MCF 10A (cell line): ENCODE measurements at regions not wholly inside any gene's neighbourhood (a gene's known extent, or its start where the extent isn't known, plus 50 kb on each side); places are given as distances from the start of the nearest gene placed in this dataset.

Experiments
- BruUV-seq: library from RNA; stranded (reverse); fragments of 400-500 nt; replicated peaks from 2 replicates; lab custom pipeline; 2021; lab: Mats Ljungman, UMichigan
- CTCF ChIA-PET: fragments of 300-600 bp; sonication (Branson Sonifier 250); formaldehyde crosslinking; extraction: SDS; loops from one replicate; lab custom pipeline; 2021; ENCODE audit warnings: antibody characterized with exemption, inconsistent platforms; lab: Yijun Ruan, JAX
- POLR2A ChIA-PET: fragments of 300-600, 350-650 bp; sonication (Branson Sonifier 250); formaldehyde crosslinking; extraction: SDS; loops from one replicate; lab custom pipeline; 2020; ENCODE audit warnings: antibody characterized with exemption, inconsistent platforms; lab: Yijun Ruan, JAX
- DNase-seq: peaks from one replicate; pipeline ENCODE4 v3.0.0-alpha.2; 2018; ENCODE audit not compliant: unreplicated experiment
- H3K27ac Mint-ChIP-seq: one replicate; pipeline ENCODE4 v1.8.0; 2022; ENCODE audit warnings: mild to moderate bottlenecking, low read depth, mixed read lengths; ENCODE audit not compliant: unreplicated experiment
- H3K27me3 Mint-ChIP-seq: one replicate; pipeline ENCODE4 v1.8.0; 2022; ENCODE audit warnings: mixed read lengths; ENCODE audit not compliant: insufficient read depth, unreplicated experiment
- H3K36me3 Mint-ChIP-seq: one replicate; pipeline ENCODE4 v1.8.0; 2022; ENCODE audit warnings: mild to moderate bottlenecking, moderate library complexity, mixed read lengths; ENCODE audit not compliant: insufficient read depth, unreplicated experiment
- H3K4me1 Mint-ChIP-seq: one replicate; pipeline ENCODE4 v1.8.0; 2022; ENCODE audit warnings: mixed read lengths; ENCODE audit not compliant: insufficient read depth, unreplicated experiment
- H3K4me3 Mint-ChIP-seq: one replicate; pipeline ENCODE4 v1.8.0; 2022; ENCODE audit warnings: mild to moderate bottlenecking, moderate library complexity, mixed read lengths; ENCODE audit not compliant: unreplicated experiment
- H3K9me3 Mint-ChIP-seq: one replicate; pipeline ENCODE4 v1.8.0; 2022; ENCODE audit warnings: mixed read lengths; ENCODE audit not compliant: unreplicated experiment
- CTCF ChIP-seq: fragments of 200-600 bp; IDR thresholded peaks from one replicate; pipeline ENCODE4 v1.8.0; 2022; ENCODE audit warnings: antibody characterized with exemption, mild to moderate bottlenecking; ENCODE audit not compliant: unreplicated experiment
- intact Hi-C: fragments of 100-400 bp; cut with micrococcal nuclease; formaldehyde crosslinking; loops from 2 replicates; pipeline ENCODE4 v1.14.1; 2022

GRCh38 chr2:16496426-16497388 lies 168.9 kb downstream of the CYRIA start:
- intact Hi-C loops, result no loop called here
- ChIA-PET CTCF (interaction anchor here (0.5 to 1.9 kb wide), 5 partner anchors 8 to 897 kb away, joined by 3 to 9 read pairs (median 3); partner anchors contain the start of gene MYCN), POLR2A (interaction anchor here (0.6 to 1.3 kb wide), 3 partner anchors 8 to 213 kb away, joined by 3 to 4 read pairs (median 3); no protein-coding TSS in a partner anchor)
- Mint-ChIP-seq H3K27me3 (peaks cover 25% of the 10 kb centered on the region), H3K9me3 (peaks cover 13% of the 10 kb centered on the region), H3K27ac (no peak overlapping the region), H3K4me3 (no peak overlapping the region), H3K4me1 (peaks cover 6% of the 10 kb centered on the region), H3K36me3 (no peaks in the 10 kb centered on the region)
- no peak for TF ChIP-seq CTCF
- DNase-seq, result no peak
- no TSS peak for BruUV-seq

GRCh38 chr2:16495509-16496208 lies 170.0 kb downstream of the CYRIA start:
- no peak for DNase-seq
- no peak for TF ChIP-seq CTCF
- peaks cover 25% of the 10 kb centered on the region for H3K27me3 Mint-ChIP-seq
- no peak overlapping the region for H3K27ac Mint-ChIP-seq
- no peak overlapping the region for H3K4me3 Mint-ChIP-seq
- peaks cover 13% of the 10 kb centered on the region for H3K9me3 Mint-ChIP-seq
- no TSS peak for BruUV-seq
- intact Hi-C loops, result no loop called here
- ChIA-PET CTCF (interaction anchor here (0.5 to 1.3 kb wide), 3 partner anchors 114 to 896 kb away, joined by 3 to 5 read pairs (median 3); no protein-coding TSS in a partner anchor), POLR2A (interaction anchor here (0.6 to 1.3 kb wide), 3 partner anchors 9 to 538 kb away, joined by 3 to 4 read pairs (median 3); no protein-coding TSS in a partner anchor)
- peaks cover 6% of the 10 kb centered on the region for H3K4me1 Mint-ChIP-seq
- peaks cover 6% of the 10 kb centered on the region for H3K36me3 Mint-ChIP-seq

GRCh38 chr2:16494836-16495508 lies 170.7 kb downstream of the CYRIA start:
- Mint-ChIP-seq H3K36me3 (peaks cover 7% of the 10 kb centered on the region), H3K27ac (no peak overlapping the region), H3K4me1 (peaks cover 6% of the 10 kb centered on the region), H3K4me3 (no peak overlapping the region), H3K9me3 (peaks cover 13% of the 10 kb centered on the region), H3K27me3 (peaks cover 26% of the 10 kb centered on the region)
- no TSS peak for BruUV-seq
- intact Hi-C loops, result no loop called here
- TF ChIP-seq CTCF, result no peak
- ChIA-PET CTCF (interaction anchor here (1.3 kb wide), 1 partner anchor 857 kb away, joined by 5 read pairs; no protein-coding TSS in a partner anchor), POLR2A (interaction anchor here (1.3 kb wide), 1 partner anchor 9 kb away, joined by 4 read pairs; no protein-coding TSS in a partner anchor)
- DNase-seq, result no peak
